GM12865 (cell line): ENCODE measurements at regions not wholly inside any gene's neighbourhood (a gene's known extent, or its start where the extent isn't known, plus 50 kb on each side); places are given as distances from the start of the nearest gene placed in this dataset.

Experiments
- DNase-seq: peaks from one replicate; pipeline ENCODE4 v3.0.0; 2010; ENCODE audit warnings: low read depth
- H3K4me3 ChIP-seq: 2 replicates; pipeline ENCODE4 v1.5.1; 2011; ENCODE audit warnings: mild to moderate bottlenecking, low read depth, low read length, control low read depth
- TF ChIP-seq, protein P1 (sequence below): IDR thresholded peaks from 2 replicates; pipeline ENCODE4 v1.5.1; 2011; ENCODE audit warnings: low read length, control low read depth, low read depth, inconsistent platforms; ENCODE audit not compliant: insufficient read depth; ENCODE audit errors: missing control alignments

DNA sequence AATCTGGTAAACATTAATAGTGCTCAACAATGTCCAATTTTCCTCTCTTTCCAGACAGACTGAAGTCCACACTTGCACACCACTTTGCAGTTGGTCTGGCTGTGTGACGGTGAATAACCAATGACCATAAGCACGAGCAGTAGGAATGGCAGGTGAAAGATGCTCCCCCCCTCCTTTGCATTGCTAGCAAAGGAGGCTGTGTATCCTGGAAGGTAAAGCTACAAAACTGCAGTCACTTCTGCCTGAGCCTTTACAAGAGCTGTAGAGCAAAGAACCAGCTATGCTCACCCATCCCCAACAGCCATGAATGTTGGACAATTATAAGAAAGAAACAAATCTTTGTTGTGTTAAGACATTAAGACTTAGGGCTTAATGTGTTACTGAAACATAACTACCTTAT lies 178.0 kb downstream of the IPMK start:
- no peak for DNase-seq
- TF ChIP-seq, protein P1, sequence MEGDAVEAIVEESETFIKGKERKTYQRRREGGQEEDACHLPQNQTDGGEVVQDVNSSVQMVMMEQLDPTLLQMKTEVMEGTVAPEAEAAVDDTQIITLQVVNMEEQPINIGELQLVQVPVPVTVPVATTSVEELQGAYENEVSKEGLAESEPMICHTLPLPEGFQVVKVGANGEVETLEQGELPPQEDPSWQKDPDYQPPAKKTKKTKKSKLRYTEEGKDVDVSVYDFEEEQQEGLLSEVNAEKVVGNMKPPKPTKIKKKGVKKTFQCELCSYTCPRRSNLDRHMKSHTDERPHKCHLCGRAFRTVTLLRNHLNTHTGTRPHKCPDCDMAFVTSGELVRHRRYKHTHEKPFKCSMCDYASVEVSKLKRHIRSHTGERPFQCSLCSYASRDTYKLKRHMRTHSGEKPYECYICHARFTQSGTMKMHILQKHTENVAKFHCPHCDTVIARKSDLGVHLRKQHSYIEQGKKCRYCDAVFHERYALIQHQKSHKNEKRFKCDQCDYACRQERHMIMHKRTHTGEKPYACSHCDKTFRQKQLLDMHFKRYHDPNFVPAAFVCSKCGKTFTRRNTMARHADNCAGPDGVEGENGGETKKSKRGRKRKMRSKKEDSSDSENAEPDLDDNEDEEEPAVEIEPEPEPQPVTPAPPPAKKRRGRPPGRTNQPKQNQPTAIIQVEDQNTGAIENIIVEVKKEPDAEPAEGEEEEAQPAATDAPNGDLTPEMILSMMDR = no peak
- H3K4me3 ChIP-seq = no peak overlapping the region

DNA sequence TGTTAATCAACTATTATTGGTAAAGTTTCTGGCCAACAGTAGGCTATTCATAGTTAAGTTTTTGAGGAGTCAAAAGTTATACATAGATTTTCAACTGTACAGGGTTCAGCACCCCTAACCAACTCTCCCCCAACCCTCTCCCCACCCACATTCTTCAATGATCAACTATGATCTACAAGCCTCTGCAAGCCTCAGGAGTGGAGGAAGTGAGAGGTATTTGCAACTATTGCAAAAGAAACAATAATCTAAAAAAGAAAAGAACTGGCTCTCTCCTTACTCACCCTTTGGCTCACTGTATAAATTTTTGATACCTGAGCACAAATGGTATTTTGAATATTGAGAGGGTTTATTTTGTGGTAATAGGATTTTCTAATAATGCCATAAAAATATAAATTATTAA lies 179.8 kb downstream of the IPMK start:
- H3K4me3 ChIP-seq = no peak overlapping the region
- TF ChIP-seq, protein P1 = no peak
- no peak for DNase-seq

DNA sequence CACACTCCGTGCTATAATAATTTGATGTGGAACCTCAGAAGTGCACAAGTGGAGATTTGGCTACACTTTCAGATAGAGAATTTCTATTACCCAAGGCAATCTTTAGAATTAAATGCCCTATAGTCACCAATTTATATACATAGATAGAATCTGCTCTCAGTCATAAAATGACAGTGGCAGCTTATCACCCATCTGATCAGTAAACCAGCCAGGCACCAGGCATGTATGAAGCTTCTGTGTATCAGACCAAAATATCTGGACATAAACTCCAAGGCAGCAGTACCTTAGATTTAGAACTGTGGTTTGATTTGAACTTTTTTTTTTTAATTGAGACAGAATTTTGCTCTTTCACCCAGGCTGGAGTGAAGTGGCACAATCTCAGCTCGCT lies 180.9 kb downstream of the IPMK start:
- no peak overlapping the region for H3K4me3 ChIP-seq
- TF ChIP-seq, protein P1 = no peak
- DNase-seq = no peak

DNA sequence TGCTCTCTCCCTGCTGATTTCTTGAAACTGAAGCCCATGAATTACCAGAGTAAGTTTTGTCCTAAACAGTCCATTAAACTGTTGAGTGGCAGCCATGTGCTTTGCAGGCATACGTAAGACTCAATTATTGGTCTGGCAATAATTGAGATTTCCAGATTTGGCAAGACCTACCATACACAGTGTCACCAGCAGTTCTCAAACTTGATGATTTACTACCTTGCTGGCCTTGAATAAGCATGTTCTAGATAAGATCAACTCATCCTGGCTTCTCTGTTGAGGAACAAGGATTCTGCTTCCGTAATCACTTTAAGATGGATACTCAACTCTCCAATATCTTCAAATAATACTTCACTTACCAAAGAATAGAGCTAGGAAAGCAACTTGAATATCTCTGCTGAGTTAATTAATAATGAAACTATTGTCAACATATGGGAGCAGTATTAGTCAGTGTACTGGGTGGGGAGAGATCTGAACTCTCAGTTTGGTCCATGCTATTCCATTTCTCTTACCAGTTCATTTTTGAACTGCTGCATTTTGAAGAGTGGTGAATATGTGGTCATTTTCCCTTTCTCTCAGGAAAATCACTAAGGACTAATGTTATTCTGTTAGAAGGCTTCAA lies 181.4 kb downstream of the IPMK start:
- no peak for DNase-seq
- H3K4me3 ChIP-seq = no peak overlapping the region
- TF ChIP-seq, protein P1 = no peak

DNA sequence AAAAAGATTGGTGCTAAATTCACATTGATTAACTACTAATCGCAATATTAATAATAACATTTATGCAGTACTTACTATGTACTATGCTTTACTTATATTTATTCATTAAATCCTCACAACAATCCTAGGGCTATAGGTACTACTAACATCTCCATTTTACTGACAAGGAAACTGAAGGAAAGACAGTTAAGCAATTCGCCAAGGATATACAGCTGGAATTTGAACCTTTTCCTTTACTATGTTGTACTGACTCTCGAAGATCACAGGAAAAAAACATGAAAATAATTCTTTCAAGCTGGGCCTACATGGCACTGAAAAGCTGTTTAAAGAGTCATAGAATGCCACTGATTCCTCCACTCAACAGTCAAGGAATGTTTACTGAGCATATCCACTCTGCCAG lies 185.4 kb downstream of the IPMK start:
- TF ChIP-seq, protein P1 = no peak
- no peak overlapping the region for H3K4me3 ChIP-seq
- DNase-seq = no peak

DNA sequence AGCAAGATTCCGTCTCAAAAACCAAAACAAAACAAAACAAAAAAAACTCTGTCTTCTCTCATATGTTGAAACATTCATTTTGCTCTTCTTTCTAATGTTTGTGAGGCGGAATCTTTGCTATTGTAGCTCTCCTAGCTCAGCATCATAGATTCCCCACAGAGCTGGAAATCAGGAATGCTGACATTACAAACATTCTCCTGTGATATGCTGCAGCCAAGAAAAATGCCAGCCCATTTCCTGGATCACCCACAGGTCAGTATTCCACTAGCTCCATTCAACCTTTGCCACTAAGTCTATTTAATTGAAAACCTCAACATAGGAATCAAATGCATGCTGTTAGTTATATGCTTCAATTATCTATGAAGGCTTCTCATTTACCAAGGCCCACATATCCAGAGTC lies 186.3 kb downstream of the IPMK start:
- H3K4me3 ChIP-seq = no peak overlapping the region
- DNase-seq = no peak
- TF ChIP-seq, protein P1 = no peak

DNA sequence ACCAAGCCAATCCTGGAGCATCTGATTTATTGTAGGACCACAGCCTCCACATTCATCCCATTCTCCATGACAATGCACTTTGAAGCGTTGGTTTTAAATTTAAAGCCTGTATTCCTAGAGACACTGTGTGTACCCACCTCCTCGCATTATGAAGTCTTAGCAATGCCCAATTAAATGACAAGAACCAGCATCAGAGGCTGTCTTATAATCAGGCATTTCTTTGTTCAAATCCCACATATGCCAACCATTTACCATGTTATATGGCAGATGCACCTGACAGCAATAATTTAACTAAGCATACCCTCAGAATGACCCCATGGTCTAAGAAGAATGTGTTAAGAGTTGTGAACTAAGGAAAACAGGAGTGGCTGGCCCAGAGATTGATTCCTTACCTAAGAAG lies 188.2 kb downstream of the IPMK start:
- TF ChIP-seq, protein P1 = no peak

More for the DNA sequence above, 188.2 kb downstream of the IPMK start:
- H3K4me3 ChIP-seq = no peak overlapping the region
- no peak for DNase-seq
